ENCODE measurements at regions not wholly inside any gene's neighbourhood (a gene's known extent, or its start where the extent isn't known, plus 50 kb on each side); places are given as distances from the start of the nearest gene placed in this dataset.

- TF ChIP-seq ZBTB43 (CRISPR knock-in tag; IDR thresholded peaks at IDR 0.05) (no peak), CTCF (IDR thresholded peaks at IDR 0.05) (no peak), FOXJ3 (CRISPR knock-in tag; IDR thresholded peaks at IDR 0.05; ENCODE audit: borderline replicate concordance) (no peak), PRRX2 (CRISPR knock-in tag; IDR thresholded peaks at IDR 0.05) (no peak), E2F5 (CRISPR knock-in tag; IDR thresholded peaks at IDR 0.05) (no peak), ZNF219 (CRISPR knock-in tag; IDR thresholded peaks at IDR 0.05; ENCODE audit: borderline replicate concordance) (no peak), JUN (CRISPR knock-in tag; IDR thresholded peaks at IDR 0.05) (no peak), ZNF532 (CRISPR knock-in tag; IDR thresholded peaks at IDR 0.05; ENCODE audit: borderline replicate concordance) (no peak), CREB1 (CRISPR knock-in tag; IDR thresholded peaks at IDR 0.05) (no peak), FOXP4 (CRISPR knock-in tag; IDR thresholded peaks at IDR 0.05) (no peak), NFYB (CRISPR knock-in tag; conservative IDR thresholded peaks at IDR 0.05; ENCODE audit: low read depth) (no peak), ESRRA (CRISPR knock-in tag; IDR thresholded peaks at IDR 0.05; ENCODE audit: borderline replicate concordance) (no peak), ATF1 (CRISPR knock-in tag; IDR thresholded peaks at IDR 0.05) (no peak), RELA (CRISPR knock-in tag; IDR thresholded peaks at IDR 0.05; ENCODE audit: borderline replicate concordance) (no peak)
Measured at GRCh38 chr1:157274698-157275534, 136.7 kb upstream of the ETV3 start.

Data from WTC11 (cell line).